Spleen (tissue), 11 donors: ENCODE measurements at regions not wholly inside any gene's neighbourhood (a gene's known extent, or its start where the extent isn't known, plus 50 kb on each side); places are given as distances from the start of the nearest gene placed in this dataset.

ENCODE experiments used
- DNase-seq: peaks from one replicate; pipeline ENCODE4 v3.0.0-alpha.2; 2020
- H3K27ac ChIP-seq, 8 donors: fragments of 200-600 bp; sonication (generic) in 7 of 8; 1 replicate in 4 of 8; 2 replicates in 4 of 8; pipeline versions ENCODE4 v1.5.0 to v1.8.0; 2016 to 2021; ENCODE audit warnings: inconsistent platforms in 4 of 8, mild to moderate bottlenecking in 4 of 8, moderate library complexity in 1 of 8
- H3K27me3 ChIP-seq, 7 donors: fragments of 200-600 bp; sonication (generic) in 6 of 7; replicated peaks in 1 of 7; 1 replicate in 4 of 7; 2 replicates in 3 of 7; pipeline versions ENCODE4 v1.5.0 to v1.8.0; 2016 to 2021; ENCODE audit warnings: inconsistent platforms in 3 of 7, mild to moderate bottlenecking in 1 of 7
- H3K36me3 ChIP-seq, 6 donors: fragments of 200-600 bp; sonication (generic) in 5 of 6; 1 replicate in 4 of 6; 2 replicates in 2 of 6; pipeline versions ENCODE4 v1.5.0 to v1.8.0; 2016 to 2021; ENCODE audit warnings: inconsistent platforms in 2 of 6
- H3K4me1 ChIP-seq, 6 donors: fragments of 200-600 bp; sonication (generic) in 5 of 6; 1 replicate in 3 of 6; 2 replicates in 3 of 6; pipeline versions ENCODE4 v1.5.0 to v1.8.0; 2016 to 2021; ENCODE audit warnings: inconsistent platforms in 3 of 6
- H3K4me3 ChIP-seq, 8 donors: fragments of 200-600 bp; sonication (generic) in 7 of 8; 1 replicate in 4 of 8; 2 replicates in 4 of 8; pipeline versions ENCODE4 v1.5.0 to v1.8.0; 2016 to 2021; ENCODE audit warnings: inconsistent platforms in 4 of 8, mild to moderate bottlenecking in 4 of 8, moderate library complexity in 2 of 8
- H3K9me3 ChIP-seq, 8 donors: fragments of 200-600 bp; sonication (generic) in 7 of 8; 1 replicate in 4 of 8; 2 replicates in 4 of 8; pipeline versions ENCODE4 v1.5.0 to v1.8.0; 2016 to 2021; ENCODE audit warnings: inconsistent platforms in 4 of 8
- CTCF ChIP-seq, 11 experiments: fragments of 200-600 bp in 7 of 11; fragments of 450-650 bp in 4 of 11; sonication (generic) in 4 of 11; IDR thresholded peaks in 8 of 11; conservative IDR thresholded peaks in 3 of 11; 1 replicate in 7 of 11; 2 replicates in 4 of 11; pipeline versions ENCODE4 v1.4.0 to v1.8.0; 2016 to 2021; ENCODE audit warnings: antibody characterized with exemption in 11 of 11, inconsistent platforms in 4 of 11, mild to moderate bottlenecking in 1 of 11
- POLR2A ChIP-seq, 3 donors: fragments of 450-650 bp; IDR thresholded peaks; one replicate each; pipeline ENCODE4 v1.5.1; 2017; ENCODE audit warnings: antibody characterized with exemption in 3 of 3, mild to moderate bottlenecking in 1 of 3
- POLR2AphosphoS5 ChIP-seq, 3 donors: sonication (generic); formaldehyde crosslinking; IDR thresholded peaks; one replicate each; pipeline ENCODE4 v1.5.1; 2017; ENCODE audit warnings: antibody characterized with exemption in 3 of 3
- WGBS, 5 donors: extraction: QIAGEN DNeasy Blood & Tissue Kit in 3 of 5; methylation state at CpG; one replicate each; pipeline versions ENCODE4 v1.1.5 to v1.1.7; 2013 to 2018; 5-methylcytosine and 5-hydroxymethylcytosine counted together
- intact Hi-C: fragments of 100-400 bp; cut with DNase I; formaldehyde crosslinking; loops from one replicate; pipeline ENCODE4 v1.15.0; 2023; ENCODE audit warnings: low total_unique reads
- donor health status: healthy with polysubstance abuse.
- donor health status: DM: no; HTN: no; CAD: no; lungs with moderate emphysema.
- donor health status: DM: no; HTN: no; CAD: no.
- donor health status: Bipolar disorder and iron deficiency.
- donor health status: healthy.
- donor health status: DM: no; HTN: no; CAD: no.
- donor health status: DM: yes; HTN: yes; CAD: no.

- WGBS, 5 donors: 58 to 84% (median 68%) methylated on average over 1 of the region's 1 CpG
- no peak overlapping the region for H3K27ac ChIP-seq
- DNase-seq: no peak
Observed at GRCh38 chr6:81455641-81456040, 296.8 kb downstream of the TENT5A start.

DNA sequence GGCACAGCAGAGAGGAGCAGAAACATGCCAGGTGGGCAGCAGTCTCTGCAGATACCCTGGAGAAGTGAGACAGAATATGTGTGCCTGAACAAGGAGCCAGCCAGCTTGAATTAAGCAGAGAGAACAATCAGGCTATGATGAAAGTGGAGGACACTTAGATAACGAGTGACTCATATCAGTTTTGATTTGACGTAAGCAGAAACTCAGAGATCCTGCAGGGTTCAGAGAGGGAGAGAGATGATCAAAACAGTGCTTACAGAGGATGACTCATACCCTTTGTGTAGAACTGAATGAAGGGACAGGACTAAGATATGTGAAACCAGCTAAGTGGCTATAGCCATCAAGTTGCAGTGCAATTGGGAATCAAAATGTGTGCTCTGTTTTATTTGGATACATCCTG, 300.7 kb downstream of the TENT5A start:
- no peak for DNase-seq
- H3K36me3 ChIP-seq: no peaks in the 10 kb centered on the region
- H3K27ac ChIP-seq: no peak overlapping the region
- TF ChIP-seq POLR2AphosphoS5 (IDR thresholded peaks at IDR 0.05): no peak
- no peak for TF ChIP-seq POLR2A (IDR thresholded peaks at IDR 0.05)
- no peak for TF ChIP-seq CTCF (IDR thresholded peaks at IDR 0.05 in 8 of 11, conservative IDR thresholded peaks at IDR 0.05 in 3 of 11)
- H3K4me3 ChIP-seq: no peak overlapping the region
- H3K4me1 ChIP-seq: no peaks in the 10 kb centered on the region
- no peaks in the 10 kb centered on the region for H3K9me3 ChIP-seq
- WGBS, 5 donors: 63 to 85% (median 72%) methylated on average over 2 of the region's 2 CpGs
- H3K27me3 ChIP-seq: no peaks in the 10 kb centered on the region
- intact Hi-C loops: no loop called here

More at GRCh38 chr6:81455641-81456040, 296.8 kb downstream of the TENT5A start:
- peaks cover 0 to 8% (median 2%) of the 10 kb centered on the region in 8 donors for H3K9me3 ChIP-seq
- H3K27me3 ChIP-seq: no peaks in the 10 kb centered on the region
- TF ChIP-seq CTCF (IDR thresholded peaks at IDR 0.05 in 8 of 11, conservative IDR thresholded peaks at IDR 0.05 in 3 of 11) (no peak), POLR2A (IDR thresholded peaks at IDR 0.05) (no peak), POLR2AphosphoS5 (IDR thresholded peaks at IDR 0.05) (no peak)
- intact Hi-C loops: no loop called here
- H3K4me3 ChIP-seq: no peak overlapping the region
- H3K4me1 ChIP-seq: no peaks in the 10 kb centered on the region
- H3K36me3 ChIP-seq: no peaks in the 10 kb centered on the region

- TF ChIP-seq CTCF (IDR thresholded peaks at IDR 0.05 in 8 of 11, conservative IDR thresholded peaks at IDR 0.05 in 3 of 11): no peak
- TF ChIP-seq POLR2A (IDR thresholded peaks at IDR 0.05): no peak
- no peak for TF ChIP-seq POLR2AphosphoS5 (IDR thresholded peaks at IDR 0.05)
- H3K9me3 ChIP-seq: no peaks in the 10 kb centered on the region
- WGBS, 5 donors: 67 to 90% (median 74%) methylated on average over 2 of the region's 2 CpGs
- H3K27me3 ChIP-seq: no peaks in the 10 kb centered on the region
- intact Hi-C loops: no loop called here
- no peaks in the 10 kb centered on the region for H3K36me3 ChIP-seq
- H3K4me1 ChIP-seq: no peaks in the 10 kb centered on the region
- DNase-seq: no peak
- H3K4me3 ChIP-seq: no peak overlapping the region
- H3K27ac ChIP-seq: no peak overlapping the region
Observed at GRCh38 chr6:81450180-81450579, 302.3 kb downstream of the TENT5A start.

DNA sequence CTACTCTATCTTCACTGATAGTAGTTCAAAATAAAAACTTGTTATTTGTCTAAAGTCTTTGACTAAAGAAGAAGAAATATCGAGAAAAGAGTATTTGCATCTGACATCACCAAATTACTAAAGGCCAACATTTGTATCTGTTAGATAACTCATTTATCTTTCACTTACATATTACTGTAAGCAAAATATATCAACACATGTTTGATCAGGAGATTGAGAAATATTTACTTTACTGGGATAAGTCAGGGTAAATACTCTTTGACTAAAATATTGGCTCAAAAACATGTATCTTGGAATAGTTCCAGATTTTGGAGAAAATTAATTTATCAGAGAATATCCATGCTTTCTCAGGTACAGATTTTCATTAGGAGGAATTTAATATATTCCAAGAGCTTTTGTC, 306.0 kb downstream of the TENT5A start:
- DNase-seq: no peak
- no peak for TF ChIP-seq POLR2A (IDR thresholded peaks at IDR 0.05)
- TF ChIP-seq POLR2AphosphoS5 (IDR thresholded peaks at IDR 0.05): no peak
- TF ChIP-seq CTCF (IDR thresholded peaks at IDR 0.05 in 8 of 11, conservative IDR thresholded peaks at IDR 0.05 in 3 of 11): no peak
- H3K36me3 ChIP-seq: no peaks in the 10 kb centered on the region
- H3K4me3 ChIP-seq: no peak overlapping the region
- intact Hi-C loops: no loop called here
- H3K27me3 ChIP-seq: no peaks in the 10 kb centered on the region
- H3K9me3 ChIP-seq: peaks cover 0 to 11% (median 2%) of the 10 kb centered on the region in 8 donors
- H3K27ac ChIP-seq: no peak overlapping the region
- WGBS, 5 donors: 76 to 95% (median 89%) methylated on average over 1 of the region's 1 CpG
- H3K4me1 ChIP-seq: no peaks in the 10 kb centered on the region
